GM12878 (cell line): ENCODE measurements at regions not wholly inside any gene's neighbourhood (a gene's known extent, or its start where the extent isn't known, plus 50 kb on each side); places are given as distances from the start of the nearest gene placed in this dataset.

Source experiments
- ATAC-seq: fragments of 200-7000 bp; cut with Tn5 transposase; 3 replicates; pipeline ENCODE4 v1.9.1; 2020; ENCODE audit warnings: mild to moderate bottlenecking, moderate library complexity
- BruUV-seq: library from RNA; stranded (reverse); fragments of 400-500 nt; replicated peaks from 2 replicates; lab custom pipeline; 2021; lab: Mats Ljungman, UMichigan
- CTCF ChIA-PET: fragments of 300-600 bp; sonication (Branson Sonifier 250); formaldehyde crosslinking; extraction: SDS; loops from one replicate; lab custom pipeline; 2021; ENCODE audit warnings: inconsistent platforms; lab: Yijun Ruan, JAX
- POLR2A ChIA-PET: fragments of 350-600 bp; formaldehyde crosslinking; extraction: SDS; loops from one replicate; lab custom pipeline; 2021; ENCODE audit warnings: inconsistent platforms; lab: Charles Lee
- RAD21 ChIA-PET: fragments of 300-600 bp; sonication (Branson Sonifier 250); formaldehyde crosslinking; loops from one replicate; lab custom pipeline; 2023; ENCODE audit warnings: antibody characterized with exemption; ENCODE audit not compliant: unreplicated experiment; lab: Charles Lee
- SMC1A ChIA-PET: fragments of 300-600 bp; sonication (Branson Sonifier 250); formaldehyde crosslinking; loops from one replicate; lab custom pipeline; 2023; ENCODE audit not compliant: unreplicated experiment, uncharacterized antibody; lab: Charles Lee
- DNase-seq: peaks from one replicate; pipeline ENCODE4 v3.0.0-alpha.2; 2011; ENCODE audit warnings: low read depth, low spot score
- FAIRE-seq: peaks from 3 replicates; lab custom pipeline; 2011; peaks lifted over from hg19 to GRCh38; lab: Jason Lieb, UNC
- H2AFZ ChIP-seq: 2 replicates; pipeline ENCODE4 v1.6.0; 2011; ENCODE audit warnings: low read depth, low read length, control low read depth; ENCODE audit not compliant: control insufficient read depth
- H3K27ac ChIP-seq: 2 replicates; pipeline ENCODE4 v1.5.1; 2011; ENCODE audit warnings: control low read depth; ENCODE audit not compliant: control insufficient read depth, insufficient read depth
- H3K27me3 ChIP-seq, 2 experiments: replicated peaks in 1 of 2; 2 replicates each; pipeline versions ENCODE4 v1.6.0 to v1.6.1; 2011; ENCODE audit warnings: low read length in 1 of 2; ENCODE audit not compliant: control insufficient read depth in 2 of 2, insufficient read depth in 2 of 2
- H3K36me3 ChIP-seq, 2 experiments: 2 replicates each; pipeline ENCODE4 v1.5.1; 2011; ENCODE audit warnings: low read length in 1 of 2; ENCODE audit not compliant: control insufficient read depth in 2 of 2, insufficient read depth in 2 of 2
- H3K4me1 ChIP-seq: 2 replicates; pipeline ENCODE4 v1.6.1; 2011; ENCODE audit warnings: mild to moderate bottlenecking, low read length, moderate library complexity, mixed read lengths; ENCODE audit not compliant: control insufficient read depth, insufficient read depth
- H3K4me2 ChIP-seq: 2 replicates; pipeline ENCODE4 v1.6.0; 2011; ENCODE audit warnings: control low read depth; ENCODE audit not compliant: control insufficient read depth, insufficient read depth
- H3K4me3 ChIP-seq: fragments of 200-600 bp; sonication (generic); 2 replicates; pipeline ENCODE4 v1.5.1; 2016
- H3K79me2 ChIP-seq: 2 replicates; pipeline ENCODE4 v1.6.0; 2011; ENCODE audit warnings: low read length; ENCODE audit not compliant: control insufficient read depth, insufficient read depth
- H3K9ac ChIP-seq: 2 replicates; pipeline ENCODE4 v1.8.0; 2011; ENCODE audit warnings: low read length, control low read depth, mixed read lengths; ENCODE audit not compliant: control insufficient read depth, insufficient read depth
- H3K9me3 ChIP-seq: replicated peaks from 3 replicates; pipeline ENCODE4 v1.5.1; 2011; ENCODE audit warnings: mild to moderate bottlenecking, low read length; ENCODE audit not compliant: control insufficient read depth, insufficient read depth
- H4K20me1 ChIP-seq: 2 replicates; pipeline ENCODE4 v1.6.0; 2011; ENCODE audit not compliant: control insufficient read depth, insufficient read depth
- CEBPB ChIP-seq, 2 experiments: fragments of 150-350 bp in 1 of 2; IDR thresholded peaks; 2 replicates each; pipeline ENCODE4 v1.6.1; 2012 to 2014; ENCODE audit warnings: low read depth in 2 of 2, low read length in 2 of 2, borderline replicate concordance in 1 of 2, inconsistent platforms in 1 of 2
- RAD21 ChIP-seq: IDR thresholded peaks from 2 replicates; pipeline ENCODE4 v1.6.1; 2011; ENCODE audit warnings: mild to moderate bottlenecking, low read depth, low read length, moderate library complexity; ENCODE audit not compliant: insufficient read depth
- SIX5 ChIP-seq: IDR thresholded peaks from 2 replicates; pipeline ENCODE4 v1.6.1; 2011; ENCODE audit warnings: mild to moderate bottlenecking, low read depth, low read length, moderate library complexity; ENCODE audit not compliant: severe bottlenecking
- SMC3 ChIP-seq: IDR thresholded peaks from 2 replicates; pipeline ENCODE4 v1.6.1; 2011; ENCODE audit warnings: low read length, improper control_type of control experiment, borderline replicate concordance
- SREBF1 ChIP-seq: IDR thresholded peaks from 2 replicates; pipeline ENCODE4 v1.6.1; 2012; ENCODE audit warnings: mild to moderate bottlenecking, low read length
- WGBS: methylation state at CpG from one replicate; pipeline ENCODE4 v1.1.6; 2016; ENCODE audit warnings: low lambda C conversion rate; ENCODE audit not compliant: insufficient replicate concordance, insufficient coverage; ENCODE audit errors: missing lambda C conversion rate; 5-methylcytosine and 5-hydroxymethylcytosine counted together
- in situ Hi-C: fragments of 300-500 bp; cut with MboI; formaldehyde crosslinking; loops from 9 replicates; pipeline ENCODE4 v1.14.3; 2018; ENCODE audit warnings: mixed read lengths
- intact Hi-C: fragments of 100-400 bp; cut with micrococcal nuclease; formaldehyde crosslinking; loops from one replicate; pipeline ENCODE4 v1.14.2; 2022; ENCODE audit not compliant: unreplicated experiment
- TF ChIP-seq, protein P1 (sequence below), 3 experiments: IDR thresholded peaks in 2 of 3; conservative IDR thresholded peaks in 1 of 3; 2 replicates each; pipeline ENCODE4 v1.5.1; 2011; ENCODE audit warnings: low read depth in 3 of 3, low read length in 3 of 3, mild to moderate bottlenecking in 3 of 3, control low read depth in 2 of 3, moderate library complexity in 2 of 3, inconsistent platforms in 1 of 3, mixed read lengths in 1 of 3; ENCODE audit not compliant: control insufficient read depth in 2 of 3, insufficient read depth in 1 of 3; ENCODE audit errors: extremely low read depth in 1 of 3
- TF ChIP-seq, protein P2 (sequence below): fragments of 450-650 bp; IDR thresholded peaks from 2 replicates; pipeline ENCODE4 v1.6.1; 2016; ENCODE audit warnings: mild to moderate bottlenecking

DNA sequence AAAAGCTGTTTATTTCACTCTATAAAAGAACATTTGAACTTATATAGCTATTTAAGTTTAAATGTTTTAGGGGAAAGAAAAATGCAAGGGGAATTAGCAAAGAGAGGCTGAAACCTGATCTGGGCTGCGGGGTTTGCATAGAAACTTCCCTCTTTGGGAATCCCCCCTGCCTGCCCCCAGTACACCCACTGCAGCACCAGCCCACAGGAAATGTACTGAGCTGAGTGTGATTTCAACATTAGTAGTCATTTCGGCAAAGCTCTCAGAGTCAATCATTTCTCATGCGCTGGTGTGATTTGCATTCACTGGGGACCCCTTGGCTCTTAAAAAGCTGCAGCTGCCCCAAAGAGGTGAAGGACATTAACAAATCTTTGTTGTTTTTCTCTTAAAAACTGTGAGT is 859.4 kb downstream of the MAFB start (continued):
- no peak for TF ChIP-seq SREBF1
- no peak for TF ChIP-seq CEBPB (IDR thresholded peaks at IDR 0.05; ENCODE audit: borderline replicate concordance in 1 of 2, low read depth in 2 of 2, low read length in 2 of 2)
- TF ChIP-seq, all 136 proteins: peak for 37

DNA sequence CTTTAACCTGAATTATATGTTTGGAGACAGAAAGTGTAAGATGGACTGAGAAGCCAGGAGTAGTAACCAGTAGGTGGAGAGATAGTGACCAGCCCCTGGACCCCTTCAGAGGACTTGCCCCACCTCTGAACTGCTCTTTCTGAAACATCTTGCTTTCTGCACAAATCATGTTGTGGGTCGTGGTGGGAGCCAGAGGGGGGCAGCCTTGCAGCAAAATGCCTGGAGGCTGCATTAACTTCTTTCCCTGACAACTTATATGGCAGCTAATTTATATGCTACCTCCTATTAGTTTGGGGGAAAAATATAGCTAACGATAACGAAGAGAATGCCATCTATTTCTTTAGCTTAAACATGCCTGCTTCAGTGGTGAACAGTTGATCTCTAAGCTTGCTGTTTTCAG is 859.8 kb downstream of the MAFB start:
- TF ChIP-seq SIX5 (no peak), CEBPB (IDR thresholded peaks at IDR 0.05; ENCODE audit: borderline replicate concordance in 1 of 2, low read depth in 2 of 2, low read length in 2 of 2) (no peak), SMC3 (peak; percentile 23; the same call in 1 of the 2 replicates), RAD21 (peak; percentile 33)
- TF ChIP-seq, protein P1, sequence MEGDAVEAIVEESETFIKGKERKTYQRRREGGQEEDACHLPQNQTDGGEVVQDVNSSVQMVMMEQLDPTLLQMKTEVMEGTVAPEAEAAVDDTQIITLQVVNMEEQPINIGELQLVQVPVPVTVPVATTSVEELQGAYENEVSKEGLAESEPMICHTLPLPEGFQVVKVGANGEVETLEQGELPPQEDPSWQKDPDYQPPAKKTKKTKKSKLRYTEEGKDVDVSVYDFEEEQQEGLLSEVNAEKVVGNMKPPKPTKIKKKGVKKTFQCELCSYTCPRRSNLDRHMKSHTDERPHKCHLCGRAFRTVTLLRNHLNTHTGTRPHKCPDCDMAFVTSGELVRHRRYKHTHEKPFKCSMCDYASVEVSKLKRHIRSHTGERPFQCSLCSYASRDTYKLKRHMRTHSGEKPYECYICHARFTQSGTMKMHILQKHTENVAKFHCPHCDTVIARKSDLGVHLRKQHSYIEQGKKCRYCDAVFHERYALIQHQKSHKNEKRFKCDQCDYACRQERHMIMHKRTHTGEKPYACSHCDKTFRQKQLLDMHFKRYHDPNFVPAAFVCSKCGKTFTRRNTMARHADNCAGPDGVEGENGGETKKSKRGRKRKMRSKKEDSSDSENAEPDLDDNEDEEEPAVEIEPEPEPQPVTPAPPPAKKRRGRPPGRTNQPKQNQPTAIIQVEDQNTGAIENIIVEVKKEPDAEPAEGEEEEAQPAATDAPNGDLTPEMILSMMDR (IDR thresholded peaks at IDR 0.05 in 2 of 3, conservative IDR thresholded peaks at IDR 0.05 in 1 of 3; ENCODE audit: control insufficient read depth in 2 of 3, extremely low read depth in 1 of 3, insufficient read depth in 1 of 3, low read depth in 3 of 3, low read length in 3 of 3) = peak; percentile 32 to 38 (median 34); a peak in 4 of 6 replicates
- TF ChIP-seq, protein P2, sequence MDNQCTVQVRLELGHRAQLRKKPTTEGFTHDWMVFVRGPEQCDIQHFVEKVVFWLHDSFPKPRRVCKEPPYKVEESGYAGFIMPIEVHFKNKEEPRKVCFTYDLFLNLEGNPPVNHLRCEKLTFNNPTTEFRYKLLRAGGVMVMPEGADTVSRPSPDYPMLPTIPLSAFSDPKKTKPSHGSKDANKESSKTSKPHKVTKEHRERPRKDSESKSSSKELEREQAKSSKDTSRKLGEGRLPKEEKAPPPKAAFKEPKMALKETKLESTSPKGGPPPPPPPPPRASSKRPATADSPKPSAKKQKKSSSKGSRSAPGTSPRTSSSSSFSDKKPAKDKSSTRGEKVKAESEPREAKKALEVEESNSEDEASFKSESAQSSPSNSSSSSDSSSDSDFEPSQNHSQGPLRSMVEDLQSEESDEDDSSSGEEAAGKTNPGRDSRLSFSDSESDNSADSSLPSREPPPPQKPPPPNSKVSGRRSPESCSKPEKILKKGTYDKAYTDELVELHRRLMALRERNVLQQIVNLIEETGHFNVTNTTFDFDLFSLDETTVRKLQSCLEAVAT = 0 out of 2 replicates have a peak, but pooled peaks have one; percentile 10
- Histone ChIP-seq H3K4me2 (peak overlapping the region; percentile 58), H4K20me1 (no peaks in the 10 kb centered on the region), H3K27ac (peak overlapping the region; percentile 68), H3K9ac (no peak overlapping the region), H3K4me1 (peaks cover 36% of the 10 kb centered on the region), H2AFZ (peak overlapping the region; percentile 16), H3K79me2 (no peaks in the 10 kb centered on the region), H3K36me3 (no peaks in the 10 kb centered on the region), H3K27me3 (no peaks in the 10 kb centered on the region), H3K4me3 (no peak overlapping the region; the same call in 1 of the 2 replicates), H3K9me3 (peaks cover 1% of the 10 kb centered on the region; the same call in 2 of the 3 replicates)
- ChIA-PET SMC1A (interaction anchor here (0.9 to 8.5 kb wide), 19 partner anchors 11 to 175 kb away, joined by 3 to 72 read pairs (median 5); no protein-coding TSS in a partner anchor), POLR2A (interaction anchor here (0.6 to 2.2 kb wide), 3 partner anchors 9 to 77 kb away, joined by 4 to 10 read pairs (median 4); no protein-coding TSS in a partner anchor), RAD21 (interaction anchor here (0.6 to 5.0 kb wide), 21 partner anchors 14 to 560 kb away, joined by 3 to 54 read pairs (median 5); no protein-coding TSS in a partner anchor), CTCF (interaction anchor here (0.7 to 7.9 kb wide), 18 partner anchors 9 to 560 kb away, joined by 3 to 123 read pairs (median 4); no protein-coding TSS in a partner anchor)
- ATAC-seq (peak; percentile 39), FAIRE-seq (no peak), DNase-seq (no peak)
- BruUV-seq = no TSS peak
- in situ Hi-C loops (no loop called here), intact Hi-C loops (loop anchor here (5.0 kb wide), 1 partner anchor 43 kb away; no protein-coding TSS in a partner anchor)
- WGBS = 30% methylated on average over 3 of the region's 3 CpGs
